K562 (cell line): ENCODE measurements at regions not wholly inside any gene's neighbourhood (a gene's known extent, or its start where the extent isn't known, plus 50 kb on each side); places are given as distances from the start of the nearest gene placed in this dataset.

Experiments
- FOXK1 ChIP-seq: sonication (generic); formaldehyde crosslinking; IDR thresholded peaks from 2 replicates; pipeline ENCODE4 v1.8.0; 2022; ENCODE audit warnings: missing genetic modification reagents, mild to moderate bottlenecking, borderline replicate concordance
- KLF6 ChIP-seq: fragments of 250-450 bp; sonication (Bioruptor Pico); IDR thresholded peaks from 2 replicates; pipeline ENCODE4 v1.4.0; 2020; ENCODE audit warnings: mild to moderate bottlenecking, moderate library complexity, borderline replicate concordance
- MAX ChIP-seq: sonication (generic); formaldehyde crosslinking; IDR thresholded peaks from 2 replicates; pipeline ENCODE4 v1.9.0; 2022; ENCODE audit warnings: mild to moderate bottlenecking, missing genetic modification reagents
- POLR2AphosphoS5 ChIP-seq: IDR thresholded peaks from 2 replicates; pipeline ENCODE4 v1.6.1; 2011; ENCODE audit warnings: mild to moderate bottlenecking, low read depth, low read length, moderate library complexity; ENCODE audit not compliant: control insufficient read depth, insufficient read depth
- RFX5 ChIP-seq: IDR thresholded peaks from 2 replicates; pipeline ENCODE4 v1.6.1; 2011; ENCODE audit warnings: low read depth, mild to moderate bottlenecking, improper control_type of control experiment, low read length
- TEAD1 ChIP-seq, 2 experiments: fragments of 450-650 bp in 1 of 2; sonication (generic) in 1 of 2; formaldehyde crosslinking; IDR thresholded peaks; 2 replicates each; pipeline versions ENCODE4 v1.4.0 to v1.8.0; 2020 to 2022; ENCODE audit warnings: mild to moderate bottlenecking in 2 of 2, missing genetic modification reagents in 1 of 2
- ZNF143 ChIP-seq: sonication (generic); formaldehyde crosslinking; IDR thresholded peaks from 2 replicates; pipeline ENCODE4 v1.9.0; 2022; ENCODE audit warnings: mild to moderate bottlenecking, missing genetic modification reagents

DNA sequence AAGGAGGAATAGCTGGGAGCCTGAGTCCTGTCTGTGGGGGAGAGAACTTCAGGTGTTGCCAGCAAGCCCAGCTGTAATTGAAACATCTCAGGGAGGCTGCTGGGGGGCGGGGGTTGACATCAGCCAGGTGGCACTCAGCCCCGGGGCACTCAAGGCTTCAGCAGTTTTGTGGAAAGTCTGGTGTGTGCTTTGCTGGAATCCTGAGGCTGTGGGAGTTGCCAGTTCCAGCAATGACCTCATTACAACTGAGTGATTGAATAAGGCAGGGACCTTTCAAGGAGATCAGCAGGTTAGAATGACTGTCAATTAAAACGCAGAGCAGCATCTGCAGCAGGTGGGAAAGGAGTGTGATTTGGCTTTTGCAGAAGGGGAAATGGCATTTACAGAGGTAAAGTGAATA lies 75.7 kb downstream of the FAM43A start:
- TF ChIP-seq ZNF143 (no peak), POLR2AphosphoS5 (no peak), KLF6 (CRISPR knock-in tag) (no peak), RFX5 (no peak), MAX (CRISPR knock-in tag) (no peak), TEAD1 (CRISPR knock-in tag; IDR thresholded peaks at IDR 0.05) (no peak), FOXK1 (CRISPR knock-in tag) (no peak)
